PC-3 (cell line): ENCODE measurements at regions not wholly inside any gene's neighbourhood (a gene's known extent, or its start where the extent isn't known, plus 50 kb on each side); places are given as distances from the start of the nearest gene placed in this dataset.

Experiments used
- EZH2 ChIP-seq: fragments of 300-600 bp; sonication (generic); IDR thresholded peaks from one replicate; pipeline ENCODE4 v1.6.1; 2017; ENCODE audit warnings: antibody characterized with exemption, mild to moderate bottlenecking, low read length; ENCODE audit not compliant: unreplicated experiment
- EZH2phosphoT487 ChIP-seq: fragments of 300-600 bp; sonication (generic); IDR thresholded peaks from 2 replicates; pipeline ENCODE4 v1.6.1; 2018; ENCODE audit warnings: mild to moderate bottlenecking, antibody characterized with exemption, low read length, borderline replicate concordance
- TF ChIP-seq, protein P1 (sequence below): fragments of 300-600 bp; sonication (generic); conservative IDR thresholded peaks from 2 replicates; pipeline ENCODE4 v1.5.1; 2017; ENCODE audit warnings: antibody characterized with exemption, low read depth, mild to moderate bottlenecking, low read length

DNA sequence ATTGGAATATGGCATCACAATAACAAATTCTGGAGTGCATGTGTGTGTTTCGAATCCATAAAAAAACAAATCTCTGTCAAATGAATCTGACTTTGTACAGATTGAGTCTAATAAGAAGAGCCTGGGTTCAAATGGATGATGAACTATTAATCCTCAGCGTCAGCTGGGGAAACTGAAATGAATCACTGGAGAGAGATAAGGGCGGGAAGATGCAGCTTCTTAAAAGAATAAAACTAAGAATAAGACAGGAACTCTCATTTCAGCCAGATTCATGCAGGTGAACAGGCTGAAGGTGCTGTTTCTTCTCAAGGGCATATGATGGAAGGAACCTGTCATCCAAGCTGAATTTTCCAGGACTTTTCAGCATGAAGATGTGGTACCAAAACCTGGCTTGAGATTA, 202.6 kb upstream of the TRIB2 start:
- TF ChIP-seq, protein P1, sequence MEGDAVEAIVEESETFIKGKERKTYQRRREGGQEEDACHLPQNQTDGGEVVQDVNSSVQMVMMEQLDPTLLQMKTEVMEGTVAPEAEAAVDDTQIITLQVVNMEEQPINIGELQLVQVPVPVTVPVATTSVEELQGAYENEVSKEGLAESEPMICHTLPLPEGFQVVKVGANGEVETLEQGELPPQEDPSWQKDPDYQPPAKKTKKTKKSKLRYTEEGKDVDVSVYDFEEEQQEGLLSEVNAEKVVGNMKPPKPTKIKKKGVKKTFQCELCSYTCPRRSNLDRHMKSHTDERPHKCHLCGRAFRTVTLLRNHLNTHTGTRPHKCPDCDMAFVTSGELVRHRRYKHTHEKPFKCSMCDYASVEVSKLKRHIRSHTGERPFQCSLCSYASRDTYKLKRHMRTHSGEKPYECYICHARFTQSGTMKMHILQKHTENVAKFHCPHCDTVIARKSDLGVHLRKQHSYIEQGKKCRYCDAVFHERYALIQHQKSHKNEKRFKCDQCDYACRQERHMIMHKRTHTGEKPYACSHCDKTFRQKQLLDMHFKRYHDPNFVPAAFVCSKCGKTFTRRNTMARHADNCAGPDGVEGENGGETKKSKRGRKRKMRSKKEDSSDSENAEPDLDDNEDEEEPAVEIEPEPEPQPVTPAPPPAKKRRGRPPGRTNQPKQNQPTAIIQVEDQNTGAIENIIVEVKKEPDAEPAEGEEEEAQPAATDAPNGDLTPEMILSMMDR, result no peak
- no peak for TF ChIP-seq EZH2
- TF ChIP-seq EZH2phosphoT487, result no peak
